ENCODE measurements at regions not wholly inside any gene's neighbourhood (a gene's known extent, or its start where the extent isn't known, plus 50 kb on each side); places are given as distances from the start of the nearest gene placed in this dataset.

GRCh38 chr14:34189866-34190265, 239.0 kb upstream of the EGLN3 start:
- Histone ChIP-seq H3K27me3 (ENCODE audit: low read depth, low read length) (no peaks in the 10 kb centered on the region), H3K4me3 (ENCODE audit: low read depth in 1 of 2, low read length in 2 of 2) (no peak overlapping the region)

GRCh38 chr14:34187519-34188044, 236.7 kb upstream of the EGLN3 start:
- H3K27ac ChIP-seq (ENCODE audit: low read length) = no peak overlapping the region
- no peaks in the 10 kb centered on the region for H3K4me1 ChIP-seq (ENCODE audit: control insufficient read depth in 1 of 2, insufficient read depth in 2 of 2, low read length in 2 of 2)
- no peak overlapping the region for H3K4me3 ChIP-seq (ENCODE audit: low read depth in 1 of 2, low read length in 2 of 2)
- no peaks in the 10 kb centered on the region for H3K27me3 ChIP-seq (ENCODE audit: low read depth, low read length)
- H3K36me3 ChIP-seq (ENCODE audit: control insufficient read depth in 1 of 2, insufficient read depth in 2 of 2, low read length in 2 of 2) = no peaks in the 10 kb centered on the region
- no peaks in the 10 kb centered on the region for H3K9me3 ChIP-seq (ENCODE audit: control insufficient read depth in 1 of 2, low read length in 2 of 2)

More at GRCh38 chr14:34189866-34190265, 239.0 kb upstream of the EGLN3 start:
- Histone ChIP-seq H3K27ac (ENCODE audit: low read length) (no peak overlapping the region), H3K4me1 (ENCODE audit: control insufficient read depth in 1 of 2, insufficient read depth in 2 of 2, low read length in 2 of 2) (no peaks in the 10 kb centered on the region), H3K36me3 (ENCODE audit: control insufficient read depth in 1 of 2, insufficient read depth in 2 of 2, low read length in 2 of 2) (no peaks in the 10 kb centered on the region), H3K9me3 (ENCODE audit: control insufficient read depth in 1 of 2, low read length in 2 of 2) (no peaks in the 10 kb centered on the region)

- H3K36me3 ChIP-seq (ENCODE audit: control insufficient read depth in 1 of 2, insufficient read depth in 2 of 2, low read length in 2 of 2) = no peaks in the 10 kb centered on the region
- H3K27me3 ChIP-seq (ENCODE audit: low read depth, low read length) = no peaks in the 10 kb centered on the region
- H3K27ac ChIP-seq (ENCODE audit: low read length) = no peak overlapping the region
- H3K4me3 ChIP-seq (ENCODE audit: low read depth in 1 of 2, low read length in 2 of 2) = no peak overlapping the region
- H3K4me1 ChIP-seq (ENCODE audit: control insufficient read depth in 1 of 2, insufficient read depth in 2 of 2, low read length in 2 of 2) = no peaks in the 10 kb centered on the region
- H3K9me3 ChIP-seq (ENCODE audit: control insufficient read depth in 1 of 2, low read length in 2 of 2) = no peaks in the 10 kb centered on the region
Observed at GRCh38 chr14:34187061-34187460, 236.2 kb upstream of the EGLN3 start.

GRCh38 chr14:34184126-34184525, 233.3 kb upstream of the EGLN3 start:
- Histone ChIP-seq H3K4me3 (ENCODE audit: low read depth in 1 of 2, low read length in 2 of 2) (no peak overlapping the region), H3K27ac (ENCODE audit: low read length) (no peak overlapping the region), H3K36me3 (ENCODE audit: control insufficient read depth in 1 of 2, insufficient read depth in 2 of 2, low read length in 2 of 2) (no peaks in the 10 kb centered on the region), H3K27me3 (ENCODE audit: low read depth, low read length) (no peaks in the 10 kb centered on the region), H3K4me1 (ENCODE audit: control insufficient read depth in 1 of 2, insufficient read depth in 2 of 2, low read length in 2 of 2) (no peaks in the 10 kb centered on the region), H3K9me3 (ENCODE audit: control insufficient read depth in 1 of 2, low read length in 2 of 2) (no peaks in the 10 kb centered on the region)

- Histone ChIP-seq H3K4me1 (ENCODE audit: control insufficient read depth in 1 of 2, insufficient read depth in 2 of 2, low read length in 2 of 2) (no peaks in the 10 kb centered on the region), H3K36me3 (ENCODE audit: control insufficient read depth in 1 of 2, insufficient read depth in 2 of 2, low read length in 2 of 2) (no peaks in the 10 kb centered on the region), H3K9me3 (ENCODE audit: control insufficient read depth in 1 of 2, low read length in 2 of 2) (no peaks in the 10 kb centered on the region), H3K27ac (ENCODE audit: low read length) (no peak overlapping the region), H3K4me3 (ENCODE audit: low read depth in 1 of 2, low read length in 2 of 2) (no peak overlapping the region), H3K27me3 (ENCODE audit: low read depth, low read length) (no peaks in the 10 kb centered on the region)
Observed at GRCh38 chr14:34183478-34183877, 232.6 kb upstream of the EGLN3 start.

GRCh38 chr14:34181338-34181737, 230.5 kb upstream of the EGLN3 start:
- Histone ChIP-seq H3K36me3 (ENCODE audit: control insufficient read depth in 1 of 2, insufficient read depth in 2 of 2, low read length in 2 of 2) (no peaks in the 10 kb centered on the region), H3K27me3 (ENCODE audit: low read depth, low read length) (no peaks in the 10 kb centered on the region), H3K27ac (ENCODE audit: low read length) (no peak overlapping the region), H3K4me3 (ENCODE audit: low read depth in 1 of 2, low read length in 2 of 2) (no peak overlapping the region), H3K9me3 (ENCODE audit: control insufficient read depth in 1 of 2, low read length in 2 of 2) (no peaks in the 10 kb centered on the region), H3K4me1 (ENCODE audit: control insufficient read depth in 1 of 2, insufficient read depth in 2 of 2, low read length in 2 of 2) (no peaks in the 10 kb centered on the region)

GRCh38 chr14:34180869-34181268, 230.0 kb upstream of the EGLN3 start:
- Histone ChIP-seq H3K4me1 (ENCODE audit: control insufficient read depth in 1 of 2, insufficient read depth in 2 of 2, low read length in 2 of 2) (no peaks in the 10 kb centered on the region), H3K9me3 (ENCODE audit: control insufficient read depth in 1 of 2, low read length in 2 of 2) (no peaks in the 10 kb centered on the region), H3K4me3 (ENCODE audit: low read depth in 1 of 2, low read length in 2 of 2) (no peak overlapping the region), H3K27ac (ENCODE audit: low read length) (no peak overlapping the region), H3K36me3 (ENCODE audit: control insufficient read depth in 1 of 2, insufficient read depth in 2 of 2, low read length in 2 of 2) (no peaks in the 10 kb centered on the region), H3K27me3 (ENCODE audit: low read depth, low read length) (no peaks in the 10 kb centered on the region)

GRCh38 chr14:34180434-34180833, 229.6 kb upstream of the EGLN3 start:
- no peaks in the 10 kb centered on the region for H3K4me1 ChIP-seq (ENCODE audit: control insufficient read depth in 1 of 2, insufficient read depth in 2 of 2, low read length in 2 of 2)
- H3K4me3 ChIP-seq (ENCODE audit: low read depth in 1 of 2, low read length in 2 of 2) = no peak overlapping the region
- H3K9me3 ChIP-seq (ENCODE audit: control insufficient read depth in 1 of 2, low read length in 2 of 2) = no peaks in the 10 kb centered on the region
- H3K27me3 ChIP-seq (ENCODE audit: low read depth, low read length) = no peaks in the 10 kb centered on the region
- no peaks in the 10 kb centered on the region for H3K36me3 ChIP-seq (ENCODE audit: control insufficient read depth in 1 of 2, insufficient read depth in 2 of 2, low read length in 2 of 2)
- no peak overlapping the region for H3K27ac ChIP-seq (ENCODE audit: low read length)

GRCh38 chr14:34179727-34180126, 228.9 kb upstream of the EGLN3 start:
- no peaks in the 10 kb centered on the region for H3K4me1 ChIP-seq (ENCODE audit: control insufficient read depth in 1 of 2, insufficient read depth in 2 of 2, low read length in 2 of 2)
- no peak overlapping the region for H3K27ac ChIP-seq (ENCODE audit: low read length)
- H3K9me3 ChIP-seq (ENCODE audit: control insufficient read depth in 1 of 2, low read length in 2 of 2) = no peaks in the 10 kb centered on the region
- no peaks in the 10 kb centered on the region for H3K36me3 ChIP-seq (ENCODE audit: control insufficient read depth in 1 of 2, insufficient read depth in 2 of 2, low read length in 2 of 2)
- no peak overlapping the region for H3K4me3 ChIP-seq (ENCODE audit: low read depth in 1 of 2, low read length in 2 of 2)
- H3K27me3 ChIP-seq (ENCODE audit: low read depth, low read length) = no peaks in the 10 kb centered on the region

GRCh38 chr14:34177466-34177865, 226.6 kb upstream of the EGLN3 start:
- peaks cover 0 to 13% of the 10 kb centered on the region in 2 donors for H3K4me1 ChIP-seq (ENCODE audit: control insufficient read depth in 1 of 2, insufficient read depth in 2 of 2, low read length in 2 of 2)
- no peak overlapping the region for H3K27ac ChIP-seq (ENCODE audit: low read length)
- no peaks in the 10 kb centered on the region for H3K27me3 ChIP-seq (ENCODE audit: low read depth, low read length)
- H3K4me3 ChIP-seq (ENCODE audit: low read depth in 1 of 2, low read length in 2 of 2) = no peak overlapping the region
- H3K9me3 ChIP-seq (ENCODE audit: control insufficient read depth in 1 of 2, low read length in 2 of 2) = no peaks in the 10 kb centered on the region
- H3K36me3 ChIP-seq (ENCODE audit: control insufficient read depth in 1 of 2, insufficient read depth in 2 of 2, low read length in 2 of 2) = no peaks in the 10 kb centered on the region

- Histone ChIP-seq H3K27ac (ENCODE audit: low read length) (no peak overlapping the region), H3K27me3 (ENCODE audit: low read depth, low read length) (no peaks in the 10 kb centered on the region), H3K4me3 (ENCODE audit: low read depth in 1 of 2, low read length in 2 of 2) (no peak overlapping the region), H3K36me3 (ENCODE audit: control insufficient read depth in 1 of 2, insufficient read depth in 2 of 2, low read length in 2 of 2) (no peaks in the 10 kb centered on the region), H3K9me3 (ENCODE audit: control insufficient read depth in 1 of 2, low read length in 2 of 2) (no peaks in the 10 kb centered on the region), H3K4me1 (ENCODE audit: control insufficient read depth in 1 of 2, insufficient read depth in 2 of 2, low read length in 2 of 2) (peaks cover 0 to 18% of the 10 kb centered on the region in 2 donors)
Observed at GRCh38 chr14:34175574-34175973, 224.7 kb upstream of the EGLN3 start.

GRCh38 chr14:34174973-34175372, 224.1 kb upstream of the EGLN3 start:
- Histone ChIP-seq H3K27me3 (ENCODE audit: low read depth, low read length) (no peaks in the 10 kb centered on the region), H3K4me1 (ENCODE audit: control insufficient read depth in 1 of 2, insufficient read depth in 2 of 2, low read length in 2 of 2) (peaks cover 0 to 18% of the 10 kb centered on the region in 2 donors), H3K36me3 (ENCODE audit: control insufficient read depth in 1 of 2, insufficient read depth in 2 of 2, low read length in 2 of 2) (no peaks in the 10 kb centered on the region), H3K4me3 (ENCODE audit: low read depth in 1 of 2, low read length in 2 of 2) (no peak overlapping the region), H3K27ac (ENCODE audit: low read length) (no peak overlapping the region), H3K9me3 (ENCODE audit: control insufficient read depth in 1 of 2, low read length in 2 of 2) (no peaks in the 10 kb centered on the region)

Measured in muscle layer of duodenum (tissue), 2 donors.